K562 (cell line): ENCODE measurements at regions not wholly inside any gene's neighbourhood (a gene's known extent, or its start where the extent isn't known, plus 50 kb on each side); places are given as distances from the start of the nearest gene placed in this dataset.
A peak's percentile ranks its signal among the peaks of the same experiment; 100 is the strongest.

Experiments used
- ATAC-seq: fragments of 200-7000 bp; cut with Tn5 transposase; 3 replicates; pipeline ENCODE4 v1.9.1; 2020; ENCODE audit warnings: moderate library complexity
- BruUV-seq: library from RNA; stranded (reverse); fragments of 400-500 nt; replicated peaks from 2 replicates; lab custom pipeline; 2021; lab: Mats Ljungman, UMichigan
- CTCF ChIA-PET: fragments of 300-600 bp; formaldehyde crosslinking; extraction: SDS; loops from one replicate; lab custom pipeline; 2021; ENCODE audit warnings: low intra/inter-chr PET ratio; lab: Yijun Ruan, JAX
- POLR2A ChIA-PET: fragments of 300-600, 350-650 bp; sonication (Branson Sonifier 250); formaldehyde crosslinking; extraction: SDS; loops from one replicate; lab custom pipeline; 2021; ENCODE audit warnings: antibody characterized with exemption, inconsistent platforms; lab: Yijun Ruan, JAX
- DNase-seq, 4 experiments: peaks; one replicate each; pipeline versions ENCODE4 v3.0.0 to v3.0.0-alpha.2; 2011 to 2018; ENCODE audit warnings: low spot score in 3 of 4, mixed read lengths in 3 of 4; ENCODE audit errors: extremely low read depth in 1 of 4
- FAIRE-seq: peaks from 2 replicates; lab custom pipeline; 2011; peaks lifted over from hg19 to GRCh38; lab: Jason Lieb, UNC
- H2AFZ ChIP-seq: 2 replicates; pipeline ENCODE4 v1.6.0; 2011; ENCODE audit warnings: low read depth, low read length, control low read depth, inconsistent platforms
- H3K27ac ChIP-seq: fragments of 200-600 bp; 3 replicates; pipeline ENCODE4 v1.8.0; 2011; ENCODE audit warnings: low read depth, mild to moderate bottlenecking, control low read depth, inconsistent platforms, low read length, moderate library complexity, mixed read lengths; ENCODE audit errors: extremely low read depth
- H3K27me3 ChIP-seq, 2 experiments: fragments of 300-600 bp in 1 of 2; 2 replicates in 1 of 2; 3 replicates in 1 of 2; pipeline versions ENCODE4 v1.6.0 to v1.8.0; 2011; ENCODE audit warnings: inconsistent platforms in 2 of 2, low read length in 2 of 2, mild to moderate bottlenecking in 1 of 2, mixed read lengths in 1 of 2, moderate library complexity in 1 of 2; ENCODE audit not compliant: control insufficient read depth in 2 of 2, insufficient read depth in 2 of 2
- H3K36me3 ChIP-seq: fragments of 300-600 bp; 3 replicates; pipeline ENCODE4 v1.8.0; 2011; ENCODE audit warnings: mild to moderate bottlenecking, low read length, inconsistent platforms; ENCODE audit not compliant: control insufficient read depth, insufficient read depth
- H3K4me1 ChIP-seq, 2 experiments: fragments of 200-600 bp in 1 of 2; replicated peaks in 1 of 2; 2 replicates in 1 of 2; 3 replicates in 1 of 2; pipeline versions ENCODE4 v1.5.1 to v1.8.0; 2011; ENCODE audit warnings: inconsistent platforms in 2 of 2, low read length in 2 of 2, mild to moderate bottlenecking in 1 of 2, mixed read lengths in 1 of 2, moderate library complexity in 1 of 2; ENCODE audit not compliant: control insufficient read depth in 2 of 2, insufficient read depth in 2 of 2
- H3K4me2 ChIP-seq: 2 replicates; pipeline ENCODE4 v1.6.1; 2011; ENCODE audit warnings: low read length, control low read depth, inconsistent platforms, mixed read lengths; ENCODE audit not compliant: insufficient read depth
- H3K4me3 ChIP-seq: fragments of 200-600 bp; sonication (generic), shearing (Covaris generic); 2 replicates; pipeline ENCODE4 v1.5.1; 2016; ENCODE audit warnings: control low read depth, inconsistent platforms
- H3K79me2 ChIP-seq: fragments of 200-600 bp; 3 replicates; pipeline ENCODE4 v1.8.0; 2011; ENCODE audit warnings: low read length, inconsistent platforms; ENCODE audit not compliant: control insufficient read depth, insufficient read depth
- H3K9ac ChIP-seq, 2 experiments: 2 replicates each; pipeline versions ENCODE4 v1.6.0 to v1.6.1; 2011; ENCODE audit warnings: low read depth in 2 of 2, low read length in 2 of 2, control low read depth in 1 of 2, inconsistent platforms in 1 of 2, mild to moderate bottlenecking in 1 of 2, mixed read lengths in 1 of 2; ENCODE audit not compliant: insufficient read depth in 1 of 2
- H3K9me1 ChIP-seq: one replicate; pipeline ENCODE4 v1.6.0; 2011; ENCODE audit warnings: inconsistent platforms, mild to moderate bottlenecking, low read length, moderate library complexity; ENCODE audit not compliant: control insufficient read depth, insufficient read depth
- H3K9me3 ChIP-seq: replicated peaks from 2 replicates; pipeline ENCODE4 v1.5.1; 2011; ENCODE audit warnings: low read depth, low read length, inconsistent platforms; ENCODE audit not compliant: control insufficient read depth, insufficient read depth
- H4K20me1 ChIP-seq: replicated peaks from 2 replicates; pipeline ENCODE4 v1.6.1; 2011; ENCODE audit warnings: low read length, inconsistent platforms, mixed read lengths; ENCODE audit not compliant: control insufficient read depth, insufficient read depth
- CBFB ChIP-seq: sonication (generic); formaldehyde crosslinking; IDR thresholded peaks from 2 replicates; pipeline ENCODE4 v1.4.0; 2020; ENCODE audit warnings: mild to moderate bottlenecking, missing genetic modification reagents
- E2F4 ChIP-seq: sonication (generic); formaldehyde crosslinking; IDR thresholded peaks from 2 replicates; pipeline ENCODE4 v1.8.0; 2022; ENCODE audit warnings: mild to moderate bottlenecking, low read depth, missing genetic modification reagents
- FOXA1 ChIP-seq: fragments of 450-650 bp; IDR thresholded peaks from 2 replicates; pipeline ENCODE4 v1.6.1; 2016; ENCODE audit warnings: mild to moderate bottlenecking, borderline replicate concordance
- KLF10 ChIP-seq: fragments of 250-450 bp; sonication (Bioruptor Pico); IDR thresholded peaks from 2 replicates; pipeline ENCODE4 v1.6.1; 2021; ENCODE audit warnings: matching md5 sums
- MCM7 ChIP-seq, 2 experiments: fragments of 450-650 bp; IDR thresholded peaks; 2 replicates each; pipeline ENCODE4 v1.6.1; 2016 to 2018
- NFIC ChIP-seq: fragments of 450-650 bp; IDR thresholded peaks from 2 replicates; pipeline ENCODE4 v1.6.1; 2017; ENCODE audit warnings: mild to moderate bottlenecking, inconsistent platforms
- NR3C1 ChIP-seq: sonication (generic); formaldehyde crosslinking; IDR thresholded peaks from 2 replicates; pipeline ENCODE4 v1.8.1; 2022; ENCODE audit warnings: missing genetic modification reagents
- POLR2B ChIP-seq: fragments of 450-650 bp; IDR thresholded peaks from 2 replicates; pipeline ENCODE4 v1.6.1; 2018; ENCODE audit warnings: low read depth; ENCODE audit not compliant: partially characterized antibody
- RAD21 ChIP-seq, 2 experiments: fragments of 250-450 bp in 1 of 2; fragments of 450-650 bp in 1 of 2; sonication (Bioruptor Pico) in 1 of 2; formaldehyde crosslinking in 1 of 2; IDR thresholded peaks in 1 of 2; conservative IDR thresholded peaks in 1 of 2; 2 replicates each; pipeline versions ENCODE4 v1.4.0 to v1.8.0; 2020 to 2022; ENCODE audit warnings: mild to moderate bottlenecking in 2 of 2, moderate library complexity in 1 of 2
- ZNF431 ChIP-seq: sonication (generic); formaldehyde crosslinking; IDR thresholded peaks from 2 replicates; pipeline ENCODE4 v1.8.0; 2022; ENCODE audit warnings: mild to moderate bottlenecking, missing genetic modification reagents
- WGBS: fragments of 100-300 bp; shearing (Covaris generic); methylation state at CpG from one replicate; pipeline ENCODE4 v1.1.6; 2016; ENCODE audit warnings: low coverage, mixed read lengths; ENCODE audit not compliant: insufficient coverage; ENCODE audit errors: missing lambda C conversion rate; 5-methylcytosine and 5-hydroxymethylcytosine counted together
- in situ Hi-C: fragments of 300-500 bp; cut with MboI; formaldehyde crosslinking; loops from 4 replicates; pipeline ENCODE4 v1.15.0; 2018; ENCODE audit warnings: inconsistent platforms, mixed read lengths
- intact Hi-C: fragments of 100-400 bp; cut with micrococcal nuclease; formaldehyde crosslinking; loops from 2 replicates; pipeline ENCODE4 v1.14.2; 2022
- TF ChIP-seq, protein P1 (sequence below): sonication (generic); formaldehyde crosslinking; IDR thresholded peaks from 2 replicates; pipeline ENCODE4 v1.8.0; 2022; ENCODE audit warnings: missing genetic modification reagents, mild to moderate bottlenecking, borderline replicate concordance

DNA sequence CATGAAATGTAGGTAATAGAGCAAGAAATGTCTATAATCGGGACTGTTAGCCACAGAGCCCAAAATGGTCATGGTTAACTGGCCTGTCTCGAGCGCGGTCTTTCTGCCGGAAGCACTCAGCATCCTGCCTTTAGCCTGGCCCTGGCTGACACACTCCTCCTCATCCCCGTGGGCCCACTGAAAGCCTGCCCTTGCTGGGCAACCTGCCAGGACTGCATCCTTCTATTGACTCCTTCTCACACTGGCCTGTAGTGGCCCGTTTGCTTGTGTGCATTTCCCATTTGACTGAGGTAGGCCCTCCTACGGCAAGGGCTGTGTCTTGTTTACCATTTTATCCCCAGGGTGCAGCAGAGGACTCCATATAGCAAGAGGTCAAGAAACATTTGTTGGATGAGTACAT lies 215.7 kb downstream of the ATPSCKMT start:
- CTCF ChIA-PET = no interaction called here
- no peak for TF ChIP-seq CBFB (CRISPR knock-in tag)
- 0 out of 4 replicates have a peak, but pooled peaks of 1 of the 2 experiments have one; percentile 18 for TF ChIP-seq RAD21 (CRISPR knock-in tag; conservative IDR thresholded peaks at IDR 0.05 in 1 of 2, IDR thresholded peaks at IDR 0.05 in 1 of 2)
- no peak for TF ChIP-seq POLR2B
- TF ChIP-seq NFIC = 0 out of 2 replicates have a peak, but pooled peaks have one; percentile 11
- TF ChIP-seq, all 486 proteins: peak for 2

GRCh38 chr5:10031817-10032216 lies 217.9 kb downstream of the ATPSCKMT start:
- FAIRE-seq (no peak), DNase-seq (no peak), ATAC-seq (no peak)
- H3K9me3 ChIP-seq = no peaks in the 10 kb centered on the region
- H4K20me1 ChIP-seq = no peaks in the 10 kb centered on the region
- CTCF ChIA-PET = no interaction called here
- no peak overlapping the region for H3K4me2 ChIP-seq
- no peaks in the 10 kb centered on the region for H3K9me1 ChIP-seq
- no TSS peak for BruUV-seq
- no peaks in the 10 kb centered on the region for H3K27me3 ChIP-seq
- H3K27ac ChIP-seq = no peak overlapping the region
- H3K4me3 ChIP-seq = no peak overlapping the region
- intact Hi-C loops = no loop called here
- in situ Hi-C loops = no loop called here
- TF ChIP-seq FOXA1 = no peak
- TF ChIP-seq MCM7 (IDR thresholded peaks at IDR 0.05) = no peak
- no peak for TF ChIP-seq E2F4 (CRISPR knock-in tag)
- no peak for TF ChIP-seq NR3C1
- TF ChIP-seq, protein P1, sequence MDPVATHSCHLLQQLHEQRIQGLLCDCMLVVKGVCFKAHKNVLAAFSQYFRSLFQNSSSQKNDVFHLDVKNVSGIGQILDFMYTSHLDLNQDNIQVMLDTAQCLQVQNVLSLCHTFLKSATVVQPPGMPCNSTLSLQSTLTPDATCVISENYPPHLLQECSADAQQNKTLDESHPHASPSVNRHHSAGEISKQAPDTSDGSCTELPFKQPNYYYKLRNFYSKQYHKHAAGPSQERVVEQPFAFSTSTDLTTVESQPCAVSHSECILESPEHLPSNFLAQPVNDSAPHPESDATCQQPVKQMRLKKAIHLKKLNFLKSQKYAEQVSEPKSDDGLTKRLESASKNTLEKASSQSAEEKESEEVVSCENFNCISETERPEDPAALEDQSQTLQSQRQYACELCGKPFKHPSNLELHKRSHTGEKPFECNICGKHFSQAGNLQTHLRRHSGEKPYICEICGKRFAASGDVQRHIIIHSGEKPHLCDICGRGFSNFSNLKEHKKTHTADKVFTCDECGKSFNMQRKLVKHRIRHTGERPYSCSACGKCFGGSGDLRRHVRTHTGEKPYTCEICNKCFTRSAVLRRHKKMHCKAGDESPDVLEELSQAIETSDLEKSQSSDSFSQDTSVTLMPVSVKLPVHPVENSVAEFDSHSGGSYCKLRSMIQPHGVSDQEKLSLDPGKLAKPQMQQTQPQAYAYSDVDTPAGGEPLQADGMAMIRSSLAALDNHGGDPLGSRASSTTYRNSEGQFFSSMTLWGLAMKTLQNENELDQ (CRISPR knock-in tag) = no peak
- TF ChIP-seq KLF10 (CRISPR knock-in tag) = no peak
- TF ChIP-seq ZNF431 = no peak
- H3K4me1 ChIP-seq = no peaks in the 10 kb centered on the region
- no peaks in the 10 kb centered on the region for H3K79me2 ChIP-seq
- H3K36me3 ChIP-seq = no peaks in the 10 kb centered on the region
- POLR2A ChIA-PET = no interaction called here
- 0% methylated on average over 2 of the region's 2 CpGs for WGBS
- H3K9ac ChIP-seq = no peak overlapping the region
- H2AFZ ChIP-seq = no peak overlapping the region

More for the DNA sequence above, 215.7 kb downstream of the ATPSCKMT start:
- DNase-seq (peak in 1 of 4 experiments; percentile 6), ATAC-seq (no peak; the same call in 2 of the 3 replicates), FAIRE-seq (no peak)
- Histone ChIP-seq H3K27me3 (no peaks in the 10 kb centered on the region), H3K9me1 (no peaks in the 10 kb centered on the region), H3K36me3 (no peaks in the 10 kb centered on the region), H3K4me3 (no peak overlapping the region), H3K9me3 (no peaks in the 10 kb centered on the region), H4K20me1 (no peaks in the 10 kb centered on the region), H3K79me2 (no peaks in the 10 kb centered on the region), H3K9ac (no peak overlapping the region), H3K4me2 (no peak overlapping the region), H2AFZ (no peak overlapping the region), H3K27ac (no peak overlapping the region), H3K4me1 (no peaks in the 10 kb centered on the region)
- no TSS peak for BruUV-seq
- POLR2A ChIA-PET = interaction anchor here (0.6 to 1.2 kb wide), 2 partner anchors 11 to 32 kb away, joined by 3 to 4 read pairs; no protein-coding TSS in a partner anchor
- in situ Hi-C loops (no loop called here), intact Hi-C loops (no loop called here)
- under 1% methylated on average over 8 of the region's 8 CpGs for WGBS
